Embryonic facial prominence (tissue), 1 donor: ENCODE measurements at regions not wholly inside any gene's neighbourhood (a gene's known extent, or its start where the extent isn't known, plus 50 kb on each side); places are given as distances from the start of the nearest gene placed in this dataset.
"Not testable (repeated sequence)": the region's sequence is repeated elsewhere in the genome, so short reads cannot be mapped to it uniquely, and the experiment has no call there.

Experiments
- DNase-seq: peaks from one replicate; pipeline ENCODE4 v3.0.0-alpha.2; 2016; ENCODE audit errors: extremely low spot score

DNA sequence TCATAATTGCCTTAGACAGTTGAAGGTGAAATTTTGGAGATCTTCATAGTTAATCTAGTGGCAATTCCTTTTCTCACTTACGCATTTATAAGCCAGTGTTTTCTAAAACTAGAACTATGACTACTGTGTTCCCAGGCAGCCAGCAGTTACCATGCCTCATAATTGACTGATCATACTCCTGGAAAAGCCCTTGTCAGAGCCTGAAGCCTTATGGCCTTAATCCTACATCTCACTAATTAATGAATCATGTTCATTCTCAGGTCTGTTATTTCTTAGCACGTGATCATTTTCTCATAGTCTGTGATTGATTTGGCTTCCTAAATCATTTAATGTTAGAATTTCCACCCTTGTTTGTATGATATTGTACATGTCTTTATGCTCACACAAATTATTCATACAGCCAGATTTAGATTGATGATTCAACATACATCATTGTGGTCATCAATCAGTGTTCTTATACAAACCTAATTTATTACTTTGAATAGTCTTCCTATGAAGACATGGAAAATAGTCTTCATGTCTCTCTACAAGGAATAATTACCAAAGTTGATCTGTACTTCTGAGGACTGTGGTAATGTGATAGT is 132.6 kb upstream of the ASCC3 start:
- no peak for DNase-seq

- DNase-seq = no peak
Measured at GRCh38 chr6:101015541-101015940, 134.4 kb upstream of the ASCC3 start.

- no peak for DNase-seq
Measured at GRCh38 chr6:101016163-101016562, 135.0 kb upstream of the ASCC3 start.

GRCh38 chr6:101018157-101018556 is 137.0 kb upstream of the ASCC3 start:
- no peak for DNase-seq

DNA sequence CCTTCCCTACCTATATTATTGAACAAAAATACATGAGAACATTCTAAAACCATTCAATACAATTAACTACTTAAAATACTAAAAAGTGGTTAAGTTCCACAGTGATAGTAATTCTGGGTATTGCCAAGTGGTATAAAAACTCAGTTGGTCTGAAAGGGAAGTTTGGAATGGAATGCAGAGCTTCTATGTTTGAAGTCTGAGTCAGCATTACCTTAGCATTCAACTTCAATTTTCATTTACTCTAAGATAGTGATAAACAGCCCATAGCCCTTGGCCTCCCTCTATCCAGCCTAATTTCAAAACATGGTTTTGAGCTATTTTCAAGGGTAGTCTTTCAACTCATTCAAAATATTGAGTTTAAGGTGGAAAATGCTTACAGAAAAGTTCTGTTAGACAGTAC is 140.4 kb upstream of the ASCC3 start:
- DNase-seq = no peak

DNA sequence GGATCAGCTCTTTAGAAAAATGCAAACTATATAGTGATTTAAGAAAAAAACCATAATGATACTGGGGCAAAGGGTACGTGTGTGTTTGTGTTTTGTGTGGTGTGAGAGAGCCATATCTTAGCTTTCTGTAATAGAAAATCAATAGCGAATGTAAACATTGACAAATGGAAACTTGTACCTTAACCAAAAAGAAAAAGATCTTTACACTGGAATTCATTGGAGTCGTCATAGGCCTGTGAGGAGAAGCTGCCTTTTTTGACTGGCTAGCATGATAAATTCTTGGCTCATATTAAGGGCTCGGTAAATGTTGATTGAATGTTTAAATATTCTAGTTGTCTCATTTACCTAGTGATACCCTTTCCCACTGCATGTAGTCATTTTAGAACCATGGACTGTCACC is 161.8 kb upstream of the ASCC3 start:
- DNase-seq = no peak

DNA sequence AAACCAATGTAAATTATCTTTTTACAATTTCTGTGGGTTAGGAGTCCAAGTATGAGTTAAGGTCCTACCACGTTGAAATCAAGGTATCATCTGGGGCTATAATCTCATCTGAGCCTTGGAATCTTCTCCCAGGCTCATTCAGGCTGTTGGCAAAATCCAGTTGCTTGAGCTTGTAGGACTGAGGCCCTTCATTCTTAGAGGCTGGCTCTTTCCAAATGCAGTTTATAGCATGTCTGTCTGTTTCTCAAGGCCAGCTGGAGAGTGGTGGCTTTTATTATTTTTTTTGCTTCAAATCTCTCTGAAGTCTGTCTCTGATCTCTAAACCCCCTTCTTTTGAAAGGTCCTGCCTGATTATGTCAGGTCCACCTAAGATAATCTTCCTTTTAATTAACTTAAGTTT is 177.2 kb upstream of the ASCC3 start:
- DNase-seq = no peak

GRCh38 chr6:101066481-101066880 is 185.4 kb upstream of the ASCC3 start:
- no peak for DNase-seq

- DNase-seq = no peak
Measured at GRCh38 chr6:101069191-101069795, 188.2 kb upstream of the ASCC3 start.

DNA sequence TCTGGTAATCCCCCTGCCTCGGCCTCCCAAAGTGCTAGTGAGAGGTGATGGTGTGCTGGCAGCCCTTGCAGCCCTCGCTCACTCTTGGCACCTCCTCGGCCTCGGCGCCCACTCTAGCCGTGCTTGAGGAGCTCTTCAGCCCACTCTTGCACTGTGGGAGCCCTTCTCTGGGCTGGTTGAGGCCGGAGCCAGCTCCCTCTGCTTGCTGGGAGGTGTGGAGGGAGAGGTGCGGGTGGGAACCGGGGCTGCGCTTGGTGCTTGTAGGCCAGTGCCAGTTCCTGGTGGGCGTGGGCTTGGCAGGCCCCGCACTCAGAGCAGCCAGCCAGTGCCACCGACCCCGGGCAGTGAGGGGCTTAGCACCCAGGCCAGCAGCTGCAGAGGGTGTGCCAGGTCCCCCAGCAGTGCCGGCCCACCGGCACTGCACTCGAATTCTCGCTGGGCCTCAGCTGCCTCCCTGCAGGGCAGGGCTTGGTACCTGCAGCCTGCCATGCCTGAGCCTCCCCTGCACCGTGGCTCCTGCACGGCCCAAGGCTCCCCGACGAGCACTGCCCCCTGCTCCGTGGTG is 189.0 kb upstream of the ASCC3 start:
- DNase-seq = no peak

DNA sequence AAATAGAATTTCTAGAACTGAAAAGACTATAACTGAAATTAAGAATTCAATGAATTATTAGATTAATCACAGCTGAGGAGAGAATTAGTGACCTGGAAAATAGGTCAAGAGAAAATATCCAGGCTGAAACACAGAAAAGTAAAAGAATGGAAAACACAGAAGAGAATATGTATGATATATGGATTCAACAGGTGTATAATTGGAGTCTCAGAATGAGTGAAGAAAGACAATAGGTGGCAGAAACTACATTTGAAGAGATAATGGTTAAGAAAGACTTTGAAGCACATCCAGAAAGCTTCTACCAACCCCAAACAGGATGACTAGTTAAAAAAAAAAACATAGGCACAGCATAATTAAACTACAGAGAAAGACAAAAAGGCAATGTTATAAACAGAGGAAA is 196.2 kb upstream of the ASCC3 start:
- no peak for DNase-seq

DNA sequence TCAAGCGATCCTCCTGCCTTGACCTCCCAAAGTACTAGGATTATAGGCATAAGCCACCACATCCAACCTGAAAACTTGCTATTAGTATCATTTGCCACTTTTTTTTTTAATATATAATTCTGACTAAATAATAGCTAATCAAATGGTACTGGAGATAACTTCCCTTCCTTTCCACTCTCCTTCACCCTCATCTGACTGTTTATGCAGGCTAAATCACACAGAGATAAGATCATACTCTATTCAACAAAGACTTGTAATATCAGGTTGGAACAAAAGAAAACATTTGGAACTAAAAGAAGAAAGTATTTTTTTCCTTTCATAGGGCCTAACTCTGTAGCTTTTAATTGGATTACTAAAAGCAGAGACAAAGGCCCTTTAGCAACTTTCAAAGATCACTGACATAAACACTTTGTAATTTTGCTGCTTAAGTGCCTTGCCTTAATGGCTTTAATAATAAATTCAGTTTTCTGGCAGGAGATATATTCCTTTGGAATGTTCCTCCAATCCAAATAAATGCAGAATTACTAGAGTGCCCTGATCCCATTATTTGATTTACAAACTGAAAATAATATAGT is 198.7 kb upstream of the ASCC3 start:
- DNase-seq = no peak

- DNase-seq = no peak
Measured at GRCh38 chr6:101080597-101080996, 199.5 kb upstream of the ASCC3 start.

DNA sequence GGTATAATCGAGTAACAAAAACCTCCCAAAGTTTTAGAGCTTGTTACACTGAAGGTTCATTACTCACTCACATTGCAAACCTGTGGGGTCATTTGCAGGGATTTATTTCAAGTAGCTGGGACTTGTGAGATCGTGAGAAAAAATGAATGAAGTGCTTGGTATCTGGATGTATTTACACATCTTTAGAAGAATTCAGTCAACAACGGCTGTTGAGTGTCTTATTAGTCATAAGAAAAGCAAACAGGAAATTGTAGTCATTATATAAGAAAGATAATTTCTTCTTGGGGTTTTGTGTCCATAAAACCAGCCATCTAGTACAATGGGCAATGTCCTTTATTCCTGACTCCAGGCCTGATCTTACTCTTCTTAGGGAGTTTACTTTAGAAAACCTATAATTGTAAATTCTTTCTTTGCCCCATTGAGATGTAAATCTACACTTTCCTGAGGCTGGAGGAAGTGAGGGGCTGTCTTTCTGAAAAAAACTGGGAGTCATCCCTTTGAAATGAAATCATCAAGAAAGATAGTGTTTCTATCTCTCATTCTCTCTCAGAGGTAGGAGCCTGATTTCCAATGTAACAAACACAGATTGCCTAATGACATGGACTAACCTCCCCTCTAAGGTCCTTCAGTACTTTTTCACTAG is 202.5 kb upstream of the ASCC3 start:
- no peak for DNase-seq

- DNase-seq = no peak
Measured at GRCh38 chr6:101085327-101085726, 204.2 kb upstream of the ASCC3 start.

GRCh38 chr6:101086473-101086872 is 205.3 kb upstream of the ASCC3 start:
- no peak for DNase-seq

DNA sequence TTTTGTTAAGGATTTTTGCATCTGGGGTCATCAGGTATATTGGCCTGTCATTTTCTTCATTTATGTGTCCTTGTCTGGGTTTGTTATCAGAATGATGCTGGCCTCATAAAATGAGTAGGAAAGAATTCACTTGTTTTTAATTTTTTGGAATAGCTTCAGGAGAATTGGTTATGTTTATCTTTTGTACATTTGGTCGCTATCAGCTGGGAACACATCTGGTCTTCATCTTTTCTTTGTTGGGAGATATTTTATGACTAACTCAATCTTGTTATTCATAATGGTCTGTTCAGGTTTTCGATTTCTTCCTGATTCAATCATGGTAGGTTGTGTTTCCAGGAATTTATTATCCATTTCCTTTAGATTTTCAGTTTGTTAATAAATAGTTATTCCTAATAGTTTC is 207.5 kb upstream of the ASCC3 start:
- no peak for DNase-seq

DNA sequence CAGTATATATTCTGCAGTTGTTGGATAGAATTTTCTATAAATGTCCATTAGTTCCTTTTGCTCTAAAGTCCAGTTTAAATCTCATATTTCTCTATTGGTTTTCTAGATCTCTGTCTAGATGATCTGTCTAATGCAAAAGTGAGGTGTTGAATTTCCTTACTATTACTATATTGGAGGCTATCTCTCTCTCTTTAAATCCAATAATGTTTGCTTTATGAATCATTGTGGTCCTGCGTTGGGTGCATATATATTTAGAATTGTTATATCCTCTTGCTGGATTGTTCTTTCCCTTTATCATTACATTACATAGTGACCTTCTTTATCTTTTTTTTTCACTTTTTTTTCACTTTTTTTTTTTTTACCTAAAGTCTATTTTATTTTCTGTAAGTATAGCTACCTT is 208.5 kb upstream of the ASCC3 start:
- no peak for DNase-seq

- DNase-seq = no peak
Measured at GRCh38 chr6:101090281-101090680, 209.2 kb upstream of the ASCC3 start.

GRCh38 chr6:101098605-101099004 is 217.5 kb upstream of the ASCC3 start:
- DNase-seq = not testable (repeated sequence)

DNA sequence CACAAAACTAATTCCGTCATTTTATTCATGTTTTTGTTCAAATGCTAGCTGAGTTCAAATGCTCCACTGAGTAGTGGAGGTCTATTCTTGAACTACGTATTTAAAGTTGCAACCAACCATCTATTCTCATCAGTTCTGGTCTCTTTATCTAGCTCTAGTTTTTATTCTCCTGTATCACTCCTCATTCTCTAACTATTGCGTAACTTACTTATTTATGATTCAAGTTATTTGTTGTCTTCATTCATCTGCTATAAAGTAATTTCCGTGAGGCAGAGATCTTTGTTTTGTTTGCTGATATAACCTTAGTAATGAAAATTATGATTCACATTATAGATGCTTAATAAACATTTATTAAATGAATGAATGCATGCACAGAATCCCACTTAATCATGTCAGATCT is 221.6 kb upstream of the ASCC3 start:
- DNase-seq = no peak

DNA sequence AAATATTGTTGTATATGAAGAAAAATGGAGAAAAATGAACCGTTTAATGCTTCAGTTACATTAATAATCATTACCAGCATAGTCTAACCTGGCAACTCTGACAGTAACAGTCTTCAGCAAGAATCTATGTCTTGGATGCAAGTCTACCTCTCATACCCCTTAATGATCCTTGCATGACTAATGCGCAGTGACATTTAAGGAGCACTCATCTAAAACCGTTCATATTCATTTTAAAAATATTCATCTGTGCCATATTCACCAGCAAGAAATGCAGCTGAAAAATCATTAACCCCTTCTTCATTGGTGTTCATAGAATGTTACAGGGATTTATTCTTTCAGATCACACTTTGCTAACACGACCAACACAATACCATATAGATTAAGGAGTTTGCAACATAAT is 227.2 kb upstream of the ASCC3 start:
- DNase-seq = no peak

- DNase-seq = no peak
Measured at GRCh38 chr6:101110814-101111213, 229.7 kb upstream of the ASCC3 start.
